ENCODE measurements at regions not wholly inside any gene's neighbourhood (a gene's known extent, or its start where the extent isn't known, plus 50 kb on each side); places are given as distances from the start of the nearest gene placed in this dataset.

- TF ChIP-seq CTCF (IDR thresholded peaks at IDR 0.05; ENCODE audit: insufficient read depth, low read length, poor library complexity, severe bottlenecking) (no peak), EZH2phosphoT487 (conservative IDR thresholded peaks at IDR 0.05; ENCODE audit: low read length) (no peak)
Measured at GRCh38 chr21:28431022-28431421, 561.7 kb downstream of the LTN1 start.
